Small intestine (tissue), 7 donors: ENCODE measurements at regions not wholly inside any gene's neighbourhood (a gene's known extent, or its start where the extent isn't known, plus 50 kb on each side); places are given as distances from the start of the nearest gene placed in this dataset.

Source experiments
- DNase-seq, 2 donors: peaks; one replicate each; pipeline versions ENCODE4 v3.0.0 to v3.0.0-alpha.2; 2013
- FAIRE-seq: peaks from 2 replicates; lab custom pipeline; 2012; peaks lifted over from hg19 to GRCh38; lab: Jason Lieb, UNC
- H3K27ac ChIP-seq, 3 donors: one replicate each; pipeline ENCODE4 v1.5.1; 2013; ENCODE audit warnings: low read length in 2 of 3, mild to moderate bottlenecking in 2 of 3, control low read depth in 1 of 3, inconsistent platforms in 1 of 3, low read depth in 1 of 3, moderate library complexity in 1 of 3
- H3K27me3 ChIP-seq, 3 donors: one replicate each; pipeline ENCODE4 v1.6.1; 2013; ENCODE audit warnings: low read length in 3 of 3, inconsistent platforms in 1 of 3; ENCODE audit not compliant: control insufficient read depth in 3 of 3, insufficient read depth in 3 of 3
- H3K36me3 ChIP-seq, 3 donors: one replicate each; pipeline ENCODE4 v1.6.1; 2013; ENCODE audit warnings: low read length in 3 of 3, inconsistent platforms in 1 of 3, low read depth in 1 of 3, mild to moderate bottlenecking in 1 of 3, moderate library complexity in 1 of 3; ENCODE audit not compliant: control insufficient read depth in 3 of 3, insufficient read depth in 2 of 3
- H3K4me1 ChIP-seq, 3 donors: one replicate each; pipeline ENCODE4 v1.6.1; 2013; ENCODE audit warnings: low read length in 2 of 3, inconsistent platforms in 1 of 3, low read depth in 1 of 3, mild to moderate bottlenecking in 1 of 3, moderate library complexity in 1 of 3; ENCODE audit not compliant: control insufficient read depth in 3 of 3, insufficient read depth in 2 of 3
- H3K4me3 ChIP-seq, 3 donors: one replicate each; pipeline ENCODE4 v1.5.1; 2013; ENCODE audit warnings: low read length in 3 of 3, control low read depth in 1 of 3, inconsistent platforms in 1 of 3, low read depth in 1 of 3, mild to moderate bottlenecking in 1 of 3, moderate library complexity in 1 of 3
- H3K9me3 ChIP-seq, 2 donors: one replicate each; pipeline ENCODE4 v1.6.1; 2013; ENCODE audit warnings: low read depth in 1 of 2, low read length in 1 of 2; ENCODE audit not compliant: control insufficient read depth in 2 of 2, insufficient read depth in 1 of 2
- WGBS, 3 donors: extraction: QIAGEN DNeasy Blood & Tissue Kit; methylation state at CpG; one replicate each; pipeline ENCODE4 v1.1.7; 2013; 5-methylcytosine and 5-hydroxymethylcytosine counted together
- donor health status: healthy with polysubstance abuse.
- donor health status: control.
- donor health status: control.
- donor health status: Bipolar disorder and iron deficiency.
- donor health status: healthy.

DNA sequence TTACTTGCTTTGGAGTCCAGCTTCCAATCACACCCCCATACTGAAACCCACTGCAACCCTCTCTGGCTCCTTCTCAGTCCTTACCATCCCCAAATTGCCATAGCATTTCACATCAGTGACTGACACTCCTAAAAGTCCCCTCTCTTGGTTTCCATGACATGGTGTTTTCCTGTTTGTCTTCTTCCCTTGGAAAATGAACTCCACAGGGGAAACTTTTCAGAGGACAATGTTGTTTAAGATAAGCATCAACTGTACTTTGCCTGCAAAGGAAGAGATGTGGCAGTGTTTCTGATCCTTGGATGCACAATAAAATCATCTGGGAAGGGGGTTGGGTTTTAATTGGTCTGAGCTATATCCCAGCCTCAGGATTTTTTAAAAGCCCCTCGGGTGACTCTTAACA is 214.9 kb downstream of the HACE1 start:
- Histone ChIP-seq H3K4me3 (no peak overlapping the region), H3K27ac (no peak overlapping the region), H3K36me3 (no peaks in the 10 kb centered on the region), H3K27me3 (no peaks in the 10 kb centered on the region), H3K9me3 (no peaks in the 10 kb centered on the region), H3K4me1 (no peaks in the 10 kb centered on the region)
- FAIRE-seq (no peak), DNase-seq (no peak)
- WGBS, 3 donors = 83 to 91% (median 86%) methylated on average over 1 of the region's 1 CpG

GRCh38 chr6:104642871-104643270 is 216.8 kb downstream of the HACE1 start:
- Histone ChIP-seq H3K36me3 (no peaks in the 10 kb centered on the region), H3K4me1 (peaks cover 0 to 3% (median 0%) of the 10 kb centered on the region in 3 donors), H3K9me3 (no peaks in the 10 kb centered on the region), H3K27ac (no peak overlapping the region), H3K4me3 (no peak overlapping the region), H3K27me3 (no peaks in the 10 kb centered on the region)
- DNase-seq = no peak
- 67 to 81% (median 72%) methylated on average over 2 of the region's 2 CpGs for WGBS, 3 donors
- FAIRE-seq = no peak

- Histone ChIP-seq H3K27me3 (no peaks in the 10 kb centered on the region), H3K9me3 (no peaks in the 10 kb centered on the region), H3K27ac (no peak overlapping the region), H3K36me3 (no peaks in the 10 kb centered on the region), H3K4me3 (no peak overlapping the region), H3K4me1 (peaks cover 0 to 3% (median 0%) of the 10 kb centered on the region in 3 donors)
- WGBS, 3 donors = 58 to 77% (median 63%) methylated on average over 6 of the region's 6 CpGs
- FAIRE-seq (no peak), DNase-seq (no peak)
Measured at GRCh38 chr6:104640761-104641160, 219.0 kb downstream of the HACE1 start.

- no peak overlapping the region for H3K4me3 ChIP-seq
- no peaks in the 10 kb centered on the region for H3K9me3 ChIP-seq
- no peak for FAIRE-seq
- 39 to 43% (median 43%) methylated on average over 5 of the region's 5 CpGs for WGBS, 3 donors
- H3K27ac ChIP-seq = no peak overlapping the region
- no peaks in the 10 kb centered on the region for H3K27me3 ChIP-seq
- H3K36me3 ChIP-seq = no peaks in the 10 kb centered on the region
- no peak for DNase-seq
- peaks cover 0 to 3% (median 0%) of the 10 kb centered on the region in 3 donors for H3K4me1 ChIP-seq
Measured at GRCh38 chr6:104640150-104640700, 219.5 kb downstream of the HACE1 start.

DNA sequence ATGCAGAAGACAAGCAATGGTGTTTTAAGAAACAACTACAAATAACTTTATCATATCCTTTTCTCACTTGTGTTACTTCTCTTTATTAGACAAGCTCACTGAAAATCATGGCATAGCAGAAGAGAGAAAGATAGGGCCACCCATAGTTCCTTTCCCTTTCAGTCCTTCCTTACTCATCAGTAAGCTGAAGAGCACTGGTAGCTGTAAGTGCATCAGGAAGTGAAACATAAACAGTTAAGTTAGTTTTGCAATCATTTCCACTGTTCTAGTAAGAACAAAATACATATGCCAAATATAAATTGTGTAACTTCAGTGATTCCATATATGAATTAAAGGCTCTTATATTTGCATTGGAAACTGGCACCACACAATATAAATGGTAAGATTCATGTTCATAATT is 220.1 kb downstream of the HACE1 start:
- no peak overlapping the region for H3K27ac ChIP-seq
- no peak overlapping the region for H3K4me3 ChIP-seq
- H3K27me3 ChIP-seq = no peaks in the 10 kb centered on the region
- peaks cover 0 to 3% (median 0%) of the 10 kb centered on the region in 3 donors for H3K4me1 ChIP-seq
- FAIRE-seq = no peak
- DNase-seq = no peak
- no peaks in the 10 kb centered on the region for H3K9me3 ChIP-seq
- no peaks in the 10 kb centered on the region for H3K36me3 ChIP-seq

- WGBS, 3 donors = 58 to 79% (median 61%) methylated on average over 4 of the region's 4 CpGs
- Histone ChIP-seq H3K4me3 (no peak overlapping the region), H3K4me1 (peaks cover 0 to 3% (median 0%) of the 10 kb centered on the region in 3 donors), H3K9me3 (no peaks in the 10 kb centered on the region), H3K27ac (peak overlapping the region in 1 of 3 donors; percentile 55), H3K36me3 (no peaks in the 10 kb centered on the region), H3K27me3 (no peaks in the 10 kb centered on the region)
- DNase-seq = no peak
- FAIRE-seq = no peak
Measured at GRCh38 chr6:104638841-104639290, 220.9 kb downstream of the HACE1 start.

- DNase-seq (no peak), FAIRE-seq (no peak)
- no peaks in the 10 kb centered on the region for H3K9me3 ChIP-seq
- H3K27me3 ChIP-seq = no peaks in the 10 kb centered on the region
- H3K4me3 ChIP-seq = no peak overlapping the region
- no peaks in the 10 kb centered on the region for H3K36me3 ChIP-seq
- no peaks in the 10 kb centered on the region for H3K4me1 ChIP-seq
- 76 to 82% (median 79%) methylated on average over 4 of the region's 4 CpGs for WGBS, 3 donors
- H3K27ac ChIP-seq = no peak overlapping the region
Measured at GRCh38 chr6:104633125-104633524, 226.6 kb downstream of the HACE1 start.

DNA sequence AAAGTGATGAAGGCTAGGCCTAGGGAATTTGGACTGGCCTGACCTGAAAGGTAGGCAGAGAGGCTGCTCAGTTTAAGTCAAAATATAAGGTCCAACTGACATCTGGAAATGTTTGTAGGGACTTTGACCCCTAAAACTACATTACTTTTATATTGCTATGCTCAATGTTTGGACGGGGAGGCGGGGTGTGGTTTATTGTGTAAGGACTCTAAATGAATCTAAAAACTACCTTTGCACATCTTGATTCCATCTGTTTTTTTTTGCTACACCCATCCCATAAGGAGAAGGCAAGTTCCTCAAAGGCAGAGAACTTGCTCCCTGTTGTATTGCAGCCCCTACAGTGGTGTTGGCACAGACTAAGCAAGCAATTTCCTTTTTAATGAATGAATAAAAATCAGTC is 227.1 kb downstream of the HACE1 start:
- FAIRE-seq (no peak), DNase-seq (peak; percentile 16 to 40)
- no peaks in the 10 kb centered on the region for H3K27me3 ChIP-seq

GRCh38 chr6:104630955-104631354 is 228.8 kb downstream of the HACE1 start:
- Histone ChIP-seq H3K4me1 (no peaks in the 10 kb centered on the region), H3K36me3 (no peaks in the 10 kb centered on the region), H3K4me3 (no peak overlapping the region), H3K27me3 (no peaks in the 10 kb centered on the region), H3K9me3 (no peaks in the 10 kb centered on the region), H3K27ac (no peak overlapping the region)
- DNase-seq (no peak), FAIRE-seq (no peak)

More for the DNA sequence above, 227.1 kb downstream of the HACE1 start:
- Histone ChIP-seq H3K9me3 (no peaks in the 10 kb centered on the region), H3K4me3 (no peak overlapping the region), H3K4me1 (no peaks in the 10 kb centered on the region), H3K36me3 (no peaks in the 10 kb centered on the region), H3K27ac (no peak overlapping the region)
- WGBS, 3 donors = 19 to 71% (median 30%) methylated on average over 2 of the region's 2 CpGs
